SKM-1 (cell line): ENCODE measurements at regions not wholly inside any gene's neighbourhood (a gene's known extent, or its start where the extent isn't known, plus 50 kb on each side); places are given as distances from the start of the nearest gene placed in this dataset.
"Not testable (repeated sequence)": the region's sequence is repeated elsewhere in the genome, so short reads cannot be mapped to it uniquely, and the experiment has no call there.

Source experiments
- DNase-seq: peaks from one replicate; lab custom pipeline; 2025; ENCODE audit not compliant: unreplicated experiment; lab: John Stamatoyannopoulos, UW

GRCh38 chr5:90287036-90287435 lies 122.5 kb downstream of the CETN3 start:
- DNase-seq: no peak

- DNase-seq: no peak
Observed at GRCh38 chr5:90285581-90285980, 124.0 kb downstream of the CETN3 start.

- DNase-seq: no peak
Observed at GRCh38 chr5:90284375-90284774, 125.2 kb downstream of the CETN3 start.

- no peak for DNase-seq
Observed at GRCh38 chr5:90279091-90279490, 130.5 kb downstream of the CETN3 start.

GRCh38 chr5:90274216-90274615 lies 135.3 kb downstream of the CETN3 start:
- DNase-seq: no peak

- DNase-seq: no peak
Observed at GRCh38 chr5:90267646-90268045, 141.9 kb downstream of the CETN3 start.

GRCh38 chr5:90265545-90265857 lies 144.1 kb downstream of the CETN3 start:
- DNase-seq: no peak

- DNase-seq: peak; percentile 66
Observed at GRCh38 chr5:90264689-90265544, 144.6 kb downstream of the CETN3 start.

GRCh38 chr5:90263102-90263820 lies 146.3 kb downstream of the CETN3 start:
- DNase-seq: no peak

GRCh38 chr5:90251447-90251846 lies 158.1 kb downstream of the CETN3 start:
- DNase-seq: no peak

- no peak for DNase-seq
Observed at GRCh38 chr5:90248640-90249039, 160.9 kb downstream of the CETN3 start.

GRCh38 chr5:90243848-90244247 lies 165.7 kb downstream of the CETN3 start:
- DNase-seq: not testable (repeated sequence)

- no peak for DNase-seq
Observed at GRCh38 chr5:90233476-90233875, 176.1 kb downstream of the CETN3 start.

- DNase-seq: no peak
Observed at GRCh38 chr5:90231688-90232087, 177.9 kb downstream of the CETN3 start.

GRCh38 chr5:90227683-90228082 lies 181.9 kb downstream of the CETN3 start:
- DNase-seq: no peak

- DNase-seq: no peak
Observed at GRCh38 chr5:90226433-90227099, 183.0 kb downstream of the CETN3 start.

- DNase-seq: no peak
Observed at GRCh38 chr5:90224342-90224741, 185.2 kb downstream of the CETN3 start.

- no peak for DNase-seq
Observed at GRCh38 chr5:90223756-90224155, 185.8 kb downstream of the CETN3 start.

GRCh38 chr5:90221951-90222350 lies 187.6 kb downstream of the CETN3 start:
- DNase-seq: no peak

- no peak for DNase-seq
Observed at GRCh38 chr5:90220554-90220953, 189.0 kb downstream of the CETN3 start.

- DNase-seq: no peak
Observed at GRCh38 chr5:90214991-90215390, 194.6 kb downstream of the CETN3 start.

- not testable (repeated sequence) for DNase-seq
Observed at GRCh38 chr5:90208323-90208722, 201.2 kb downstream of the CETN3 start.
